ENCODE measurements at regions not wholly inside any gene's neighbourhood (a gene's known extent, or its start where the extent isn't known, plus 50 kb on each side); places are given as distances from the start of the nearest gene placed in this dataset.

- no peak for TF ChIP-seq CTCF (IDR thresholded peaks at IDR 0.05)
- TF ChIP-seq POLR2A (IDR thresholded peaks at IDR 0.05) = no peak
Observed at GRCh38 chr15:96442076-96442475, 111.6 kb downstream of the NR2F2 start.
